Inflammatory macrophage treated with lipopolysaccharide for 4 hours (primary cell): ENCODE measurements at regions not wholly inside any gene's neighbourhood (a gene's known extent, or its start where the extent isn't known, plus 50 kb on each side); places are given as distances from the start of the nearest gene placed in this dataset.

Experiments
- DNase-seq: peaks from one replicate; pipeline ENCODE4 v3.0.0-alpha.2; 2020

DNA sequence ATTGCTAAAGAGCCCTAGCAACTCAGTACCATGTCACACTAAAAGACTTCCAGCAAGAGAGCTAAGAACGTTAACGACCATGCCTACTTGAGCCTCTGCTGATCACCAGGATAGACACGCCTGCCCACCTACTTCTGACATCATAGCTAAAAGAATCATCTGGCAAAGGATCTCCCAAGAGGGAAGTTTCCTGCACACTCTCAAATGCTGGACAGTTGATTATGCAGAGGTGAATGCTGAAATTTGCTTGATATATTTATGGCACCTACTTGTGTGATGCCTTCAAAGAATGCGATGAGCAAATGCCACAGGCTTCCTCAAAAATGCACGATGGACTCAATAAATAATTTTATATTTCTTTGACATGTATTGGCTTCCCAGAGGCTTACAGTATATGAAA is 113.6 kb downstream of the GALC start:
- DNase-seq: no peak

DNA sequence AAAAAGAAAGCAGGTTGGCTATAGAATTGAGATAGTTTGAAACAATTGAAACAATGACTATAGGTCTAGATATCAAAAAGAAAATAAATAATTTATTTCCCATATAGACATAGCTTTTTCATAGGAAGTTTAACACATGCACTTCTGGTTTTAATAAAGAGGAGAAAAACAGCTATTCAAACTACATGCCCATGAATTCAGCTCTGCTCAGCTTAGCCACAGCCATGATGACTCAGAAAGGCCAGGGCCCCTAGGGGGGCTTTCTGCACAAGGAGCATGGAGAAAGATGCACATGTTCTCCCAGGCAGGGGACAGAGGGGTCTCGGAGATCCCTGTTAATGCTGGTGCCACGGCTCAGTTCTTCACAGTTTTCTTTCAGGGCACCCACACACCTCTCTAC is 114.0 kb downstream of the GALC start:
- DNase-seq: no peak

DNA sequence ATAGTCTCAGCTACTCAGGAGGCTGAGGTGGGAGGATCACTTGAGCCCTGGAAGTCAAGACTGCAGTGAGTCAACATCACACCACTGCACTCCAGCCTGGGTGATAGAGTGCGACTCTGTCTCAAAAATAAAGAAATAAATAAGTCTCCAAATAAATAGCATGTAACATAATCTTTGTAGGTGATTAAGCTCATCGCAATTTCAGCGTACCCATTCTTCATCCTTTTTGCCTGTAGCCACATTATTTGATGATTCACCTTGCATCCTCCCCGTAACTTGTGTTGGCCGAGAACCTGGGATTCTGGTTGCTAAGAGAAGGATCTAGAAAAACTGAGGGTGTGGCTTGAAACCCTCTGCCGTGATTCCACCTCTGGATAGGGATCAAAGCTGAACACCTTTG is 115.1 kb downstream of the GALC start:
- no peak for DNase-seq

DNA sequence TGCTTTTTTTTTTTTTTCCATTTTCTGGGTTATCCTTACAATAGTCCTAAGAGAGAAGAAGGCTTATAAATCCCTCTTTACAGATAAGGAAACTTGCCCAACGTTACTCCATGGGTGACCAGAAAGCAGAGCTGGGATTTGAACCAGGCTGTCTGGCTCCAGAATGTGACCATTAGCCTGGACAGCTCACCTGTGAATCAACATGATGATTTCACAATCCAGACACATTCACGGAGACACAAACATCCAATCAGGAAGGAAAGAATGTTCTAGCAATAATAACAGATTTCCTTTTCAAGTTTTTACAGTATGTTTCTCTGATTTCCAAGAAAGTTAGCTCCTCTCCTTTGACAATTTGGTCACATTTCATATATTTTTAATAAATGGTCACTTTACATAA is 118.3 kb downstream of the GALC start:
- DNase-seq: no peak

DNA sequence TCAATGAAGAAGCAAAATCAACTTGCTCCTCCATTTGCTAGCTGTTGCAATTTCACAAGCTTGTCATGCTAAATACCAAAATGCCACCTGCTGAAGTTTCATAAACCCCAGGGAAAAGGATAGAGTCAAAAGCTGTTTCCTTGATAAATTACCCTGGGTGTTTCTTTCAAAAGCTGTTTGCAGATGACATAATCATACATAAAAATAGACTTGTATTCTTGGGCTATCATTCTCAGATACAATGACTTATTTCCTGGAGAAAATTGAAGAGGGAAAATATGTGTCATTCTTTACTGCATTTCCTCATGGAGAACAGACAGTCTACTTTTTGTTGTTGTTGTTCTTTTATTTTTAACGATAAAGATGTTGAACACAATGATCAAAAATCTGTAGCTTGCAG is 119.2 kb downstream of the GALC start:
- DNase-seq: no peak

DNA sequence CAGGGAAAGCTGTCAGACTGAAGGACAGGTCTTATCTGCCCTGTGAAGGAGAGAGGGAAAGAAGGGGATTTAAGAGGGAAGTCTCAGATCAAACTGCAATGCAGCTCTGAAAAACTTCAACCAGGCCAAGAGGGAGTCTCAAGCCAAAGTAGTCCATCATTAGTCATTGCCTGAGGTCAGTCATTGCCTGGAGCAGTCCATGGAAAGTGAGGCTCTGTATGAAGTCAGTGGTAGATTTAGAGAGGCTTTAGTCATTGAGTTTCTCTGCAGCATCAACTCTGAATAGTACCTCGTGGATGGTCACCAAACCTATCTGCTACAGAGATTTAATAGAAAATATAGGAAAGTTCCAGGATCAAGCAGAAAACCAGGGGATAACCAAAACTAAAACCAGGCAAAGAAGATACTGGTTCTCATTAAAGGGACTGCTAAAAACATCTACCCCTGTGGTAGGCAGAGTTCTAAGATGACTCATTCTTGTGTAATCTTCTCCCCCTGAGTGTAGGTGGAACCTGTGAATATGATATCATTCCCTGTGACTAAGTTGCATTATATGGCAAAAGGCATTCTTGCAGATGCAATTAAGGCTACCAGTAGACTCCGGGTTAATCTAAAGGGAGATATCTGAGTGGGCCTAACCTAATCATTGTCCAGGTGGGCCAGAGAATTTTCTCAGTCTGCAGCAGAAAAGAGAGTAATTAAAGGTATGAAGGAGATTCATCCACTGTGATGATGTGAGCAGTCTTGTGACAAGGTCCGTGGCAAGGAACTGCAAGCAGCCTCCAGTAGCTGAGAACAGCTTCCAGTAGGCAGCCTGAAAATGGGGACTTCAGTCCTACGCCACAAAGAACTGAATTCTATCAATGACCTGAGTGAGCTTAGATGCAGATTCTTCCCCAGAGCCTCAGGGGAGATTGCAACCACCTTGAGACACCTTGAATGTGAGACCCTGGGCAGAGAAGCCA is 123.1 kb downstream of the GALC start:
- DNase-seq: peak; percentile 23

DNA sequence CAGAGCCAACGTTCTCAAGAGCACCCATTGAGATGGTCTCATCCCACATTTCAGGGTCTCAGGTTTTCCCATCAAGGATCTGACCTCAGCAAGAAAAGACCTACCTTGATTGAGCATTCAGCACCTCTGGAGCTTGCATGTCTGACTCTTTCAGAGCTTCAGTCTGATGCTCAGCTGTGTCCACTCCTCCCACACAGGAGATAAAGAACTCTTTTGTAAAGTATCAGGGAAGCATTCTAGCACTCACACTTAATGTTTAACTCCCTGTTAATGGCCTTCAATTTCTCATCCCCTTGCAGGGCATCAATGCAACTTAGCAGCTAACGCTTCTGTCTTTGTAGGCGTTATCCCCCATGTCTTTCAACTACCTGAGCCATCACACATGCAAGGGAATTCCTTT is 124.1 kb downstream of the GALC start:
- DNase-seq: no peak

DNA sequence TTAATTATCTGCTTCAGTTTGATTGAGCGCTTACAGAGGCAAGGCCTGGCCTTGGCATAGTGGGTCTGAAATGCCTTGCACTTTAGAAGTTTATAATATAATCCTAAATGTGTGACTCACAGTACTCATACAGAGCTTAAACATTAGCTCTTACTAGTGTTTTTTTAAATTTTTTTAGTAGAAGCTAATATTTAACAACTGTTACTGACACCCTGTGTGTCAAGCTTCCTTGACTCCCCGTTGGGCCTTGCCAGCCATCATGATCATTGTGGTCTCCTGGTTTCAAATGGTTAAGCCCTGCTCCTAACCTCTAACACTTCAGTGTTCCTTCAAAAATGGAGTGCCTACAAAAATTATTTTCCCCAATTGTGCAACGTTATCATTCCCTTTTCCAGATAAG is 126.9 kb downstream of the GALC start:
- DNase-seq: no peak

DNA sequence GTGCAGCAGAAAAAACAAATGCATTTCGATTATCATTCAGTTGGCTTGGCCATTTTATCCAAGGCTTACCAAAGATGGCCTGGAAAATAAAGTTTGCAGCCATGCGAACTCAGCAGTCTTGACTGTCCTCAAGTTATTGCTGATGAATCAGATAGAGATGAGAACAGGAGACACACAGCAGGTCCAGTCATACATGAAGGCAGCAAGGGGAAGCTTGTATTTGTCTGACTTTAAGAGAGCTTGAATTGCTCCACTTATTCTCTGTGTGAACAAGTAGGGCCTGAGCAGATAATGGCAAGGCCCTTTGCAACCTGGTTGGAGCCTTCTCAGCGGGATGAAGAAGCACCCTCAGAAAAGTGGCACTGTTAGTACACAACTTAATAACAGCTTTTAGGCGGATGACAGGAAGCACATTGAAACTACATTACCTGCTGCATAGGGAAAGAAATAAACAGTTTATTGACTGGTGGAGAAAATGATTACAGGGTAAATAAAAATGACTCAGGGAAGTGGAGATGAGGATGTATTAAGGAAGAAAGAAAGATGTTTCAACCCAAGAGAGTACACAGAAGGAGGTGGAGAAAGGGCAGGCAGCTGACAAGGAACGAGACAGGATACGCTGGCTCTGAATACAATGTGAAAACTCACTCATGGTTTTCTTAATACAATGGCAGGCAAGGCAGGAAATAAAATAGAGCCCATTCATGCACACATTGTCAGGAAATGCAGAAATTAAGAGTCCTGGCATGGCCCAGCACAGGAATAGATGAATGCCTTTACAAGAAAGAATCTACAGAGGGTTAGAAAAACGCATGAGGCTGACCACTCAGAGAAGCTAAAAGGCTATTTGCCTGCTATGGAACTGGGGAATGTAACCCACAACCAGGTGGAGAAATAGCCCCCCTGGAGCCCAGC is 128.4 kb downstream of the GALC start:
- DNase-seq: no peak

DNA sequence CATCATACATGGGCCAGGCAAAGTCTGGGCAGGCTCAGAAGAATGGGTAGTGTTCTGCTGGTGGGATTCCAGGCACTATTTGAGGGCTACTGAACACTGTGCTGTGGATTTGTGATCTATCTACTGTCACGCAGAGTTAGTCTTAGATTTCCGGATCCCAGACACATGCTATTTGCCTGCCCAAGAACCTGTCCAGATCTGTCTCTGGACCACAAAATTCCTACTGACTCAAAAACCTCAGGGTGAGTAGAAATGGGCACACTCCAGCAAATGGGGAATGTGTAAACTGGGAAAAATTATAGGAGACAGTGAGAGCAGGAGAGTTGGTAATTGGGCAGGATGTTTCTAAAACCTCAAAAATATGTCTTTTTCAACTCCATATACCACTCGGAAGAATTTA is 129.9 kb downstream of the GALC start:
- DNase-seq: no peak

DNA sequence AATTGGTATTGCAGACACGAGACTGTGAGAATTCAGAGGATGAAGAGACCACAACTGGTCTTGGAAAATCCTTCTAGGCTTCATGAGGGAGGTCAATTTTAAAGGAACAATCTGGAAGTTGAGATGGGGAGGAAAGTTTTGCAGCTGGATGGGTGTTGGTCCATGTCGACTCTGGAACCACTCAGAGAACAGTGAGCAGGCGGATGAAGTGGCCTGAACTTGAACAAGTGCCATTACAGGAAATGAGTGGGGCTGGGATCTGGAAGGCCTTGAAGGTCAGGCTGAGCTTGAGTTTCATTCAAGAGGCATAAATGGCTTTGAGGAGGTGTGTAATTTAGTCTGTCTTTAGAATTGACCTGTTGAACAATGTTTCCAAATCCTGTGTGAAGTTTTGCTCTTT is 140.9 kb downstream of the GALC start:
- no peak for DNase-seq

DNA sequence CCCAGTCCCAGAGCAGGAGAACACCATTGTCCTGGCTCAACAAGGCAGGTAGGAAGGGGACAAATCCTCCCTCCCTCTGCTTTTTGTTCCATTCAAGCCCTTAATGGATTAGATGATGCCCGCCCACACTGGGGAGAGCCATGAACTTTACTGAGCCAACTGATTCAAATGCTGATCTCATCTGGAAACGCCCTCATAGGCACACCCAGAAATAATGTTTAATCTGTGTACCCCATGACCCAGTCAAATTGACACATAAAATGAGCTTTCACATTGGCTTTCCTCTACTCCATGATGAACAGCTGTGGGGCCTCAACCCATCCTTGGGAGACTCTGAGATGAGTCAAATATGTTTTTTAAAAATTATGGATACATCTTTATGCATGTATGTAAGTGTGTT is 141.8 kb downstream of the GALC start:
- DNase-seq: no peak

DNA sequence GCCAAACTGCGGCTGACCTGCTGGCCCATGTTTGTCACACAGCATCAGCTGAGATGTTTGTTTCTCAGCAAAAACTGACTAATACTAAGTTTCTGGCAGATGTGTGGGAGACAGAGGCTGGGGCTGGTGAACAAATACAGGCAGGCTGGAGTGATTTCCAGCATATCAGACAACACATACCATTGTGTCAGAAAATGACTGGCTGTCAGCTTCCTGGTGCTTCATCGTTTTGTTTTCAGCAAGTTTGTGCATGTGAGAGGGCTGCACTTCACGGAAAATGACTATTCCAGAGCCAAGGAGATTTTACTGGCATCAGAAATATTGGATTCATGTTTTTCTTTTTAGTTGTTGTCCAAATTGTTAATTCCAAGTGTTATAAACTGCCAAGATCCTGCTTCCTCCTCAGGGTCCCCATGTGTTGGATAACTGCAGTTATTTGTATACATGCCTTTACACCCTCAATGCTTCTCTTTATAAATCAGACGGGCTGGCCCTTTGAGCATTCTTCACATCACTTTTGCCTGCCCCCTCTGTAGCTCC is 145.7 kb downstream of the GALC start:
- DNase-seq: no peak

DNA sequence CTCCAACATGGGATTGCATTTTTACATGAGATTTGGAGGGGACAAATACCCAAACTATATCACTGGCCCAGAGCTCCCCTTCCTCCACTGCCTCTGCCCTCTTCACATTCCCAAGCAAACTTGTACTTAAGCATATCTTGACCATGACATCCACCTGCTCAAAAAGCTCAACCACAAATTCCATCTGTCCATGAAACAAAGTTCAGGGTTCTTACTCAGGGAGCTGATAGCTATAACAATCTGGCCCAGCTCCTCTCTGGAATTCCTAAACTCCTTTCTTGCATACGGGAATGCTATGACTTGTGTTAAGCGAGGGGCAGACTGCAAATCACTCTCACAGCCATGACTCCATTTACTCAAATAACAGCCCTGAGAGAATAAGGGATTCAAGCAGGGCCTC is 152.1 kb downstream of the GALC start:
- no peak for DNase-seq

DNA sequence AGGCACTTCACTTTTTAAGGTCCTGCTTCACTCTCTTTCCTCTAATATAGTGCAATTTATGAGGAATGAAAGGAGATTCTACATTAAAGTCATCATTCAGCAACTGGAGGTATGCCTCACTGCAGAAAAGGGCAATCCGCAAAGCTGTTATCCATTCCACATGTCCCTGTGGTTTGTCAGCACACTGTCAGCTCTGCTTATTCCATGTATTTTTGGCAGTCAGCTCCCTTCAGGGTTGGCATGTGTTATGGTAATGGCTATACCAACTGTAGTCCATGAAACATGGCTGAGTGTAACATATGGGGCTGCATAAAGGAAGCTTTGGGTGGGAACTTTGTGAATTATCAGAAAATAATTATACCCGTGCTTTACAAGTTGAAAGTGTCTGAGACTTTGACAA is 154.1 kb downstream of the GALC start:
- no peak for DNase-seq

DNA sequence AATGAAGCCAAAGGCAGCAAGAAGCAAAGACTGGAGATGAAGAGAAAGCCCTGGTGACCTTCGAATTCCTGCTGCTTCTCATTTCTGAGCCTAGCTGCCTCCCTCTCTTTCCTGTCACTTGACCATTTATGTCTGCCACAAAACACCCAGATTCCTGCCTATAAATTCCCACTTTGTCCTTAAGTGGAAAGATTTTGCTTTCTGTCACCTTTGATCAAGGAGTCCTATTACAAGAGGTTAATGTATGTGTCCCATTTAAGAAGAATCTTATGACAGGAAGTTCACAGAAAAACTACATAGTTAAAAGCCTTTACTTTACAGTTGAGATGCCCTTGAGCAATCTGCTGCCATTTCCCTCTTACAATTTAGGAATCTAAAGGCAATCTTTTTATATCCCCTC is 155.7 kb downstream of the GALC start:
- DNase-seq: no peak

DNA sequence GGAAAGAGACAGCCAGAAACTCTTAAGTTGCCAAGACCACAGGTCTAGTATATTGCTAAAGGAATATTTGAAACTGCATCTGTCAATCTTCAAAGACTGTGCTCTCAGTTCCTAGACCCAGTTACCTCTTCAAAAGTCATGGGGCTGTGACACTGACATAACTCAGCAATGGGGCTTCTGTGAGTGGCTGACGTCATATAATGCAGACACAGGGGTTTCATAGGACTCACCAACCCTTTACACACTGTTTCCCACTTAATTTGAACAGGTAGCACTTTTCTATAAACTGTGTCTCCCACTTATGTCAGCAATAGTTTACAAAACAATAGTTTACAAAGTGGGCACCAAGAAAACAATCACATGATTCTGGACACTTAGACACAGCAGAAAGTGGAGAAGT is 158.4 kb downstream of the GALC start:
- no peak for DNase-seq

DNA sequence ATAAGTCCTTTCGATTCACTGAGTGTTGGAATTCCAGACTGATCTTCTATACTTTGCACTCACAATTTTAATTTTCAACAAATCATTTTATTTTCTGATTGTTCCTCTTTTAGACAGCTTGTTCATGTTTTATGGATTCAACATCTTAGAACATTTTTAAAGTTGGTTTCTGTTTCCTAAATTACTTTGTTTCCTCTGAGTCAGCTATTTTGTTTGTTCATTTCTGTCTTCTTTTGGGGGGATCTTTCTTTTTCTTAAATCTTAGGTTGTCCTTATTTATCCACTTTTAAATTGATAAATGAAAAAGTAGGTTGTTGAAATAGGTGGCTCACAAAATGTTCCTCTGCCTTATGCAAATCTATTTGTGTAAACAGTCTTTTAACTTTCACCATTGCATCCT is 160.0 kb downstream of the GALC start:
- DNase-seq: no peak

DNA sequence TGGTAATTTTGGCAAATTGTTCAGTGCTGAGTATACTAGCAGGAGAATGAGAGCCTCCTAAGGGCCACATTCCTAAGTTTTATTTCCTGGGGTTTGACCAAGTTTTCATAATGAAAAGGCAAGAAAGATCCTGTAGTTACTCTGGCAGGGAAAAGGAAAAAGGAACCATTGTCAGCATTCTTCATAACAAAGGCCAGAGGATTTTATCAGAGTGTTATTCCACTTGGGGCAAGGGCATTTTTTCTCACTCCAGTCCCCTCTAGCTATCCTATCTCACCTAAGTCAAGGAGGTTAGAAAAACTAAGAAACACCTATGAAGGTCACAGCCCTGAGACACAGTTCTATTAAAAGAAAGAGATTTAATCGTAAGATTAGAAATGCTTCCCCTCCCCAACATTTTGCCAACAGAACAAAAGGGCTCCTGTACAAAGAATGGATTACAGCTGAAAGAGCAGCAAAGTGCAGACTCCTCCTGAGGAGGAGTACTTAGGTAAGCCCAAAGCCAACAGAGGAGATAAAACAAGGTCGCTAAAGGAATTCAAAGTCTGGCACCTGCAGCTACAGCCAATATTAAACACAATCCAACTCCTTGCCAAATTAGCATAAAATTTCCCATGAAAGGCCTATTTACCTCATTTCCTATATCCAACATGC is 162.4 kb downstream of the GALC start:
- DNase-seq: no peak

DNA sequence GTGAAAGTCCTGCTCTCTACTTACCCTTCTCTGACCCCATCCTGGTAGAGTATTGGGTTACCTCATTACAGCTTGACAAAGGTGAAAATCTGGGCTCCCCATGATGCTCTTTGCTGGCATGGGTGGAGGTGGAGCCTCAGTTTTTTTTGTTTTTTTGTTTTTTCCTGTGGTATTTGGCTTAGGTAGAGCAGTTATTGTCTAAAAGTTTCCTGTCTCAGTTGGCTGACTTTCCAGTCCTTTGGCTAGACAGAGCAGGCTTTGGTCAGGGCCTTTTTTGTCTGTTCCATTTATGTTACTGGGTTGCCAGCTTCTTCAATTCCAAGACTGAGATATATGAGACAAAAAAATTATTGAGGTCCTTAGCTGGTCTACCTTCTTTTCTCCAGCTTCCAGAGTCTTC is 163.4 kb downstream of the GALC start:
- DNase-seq: no peak

DNA sequence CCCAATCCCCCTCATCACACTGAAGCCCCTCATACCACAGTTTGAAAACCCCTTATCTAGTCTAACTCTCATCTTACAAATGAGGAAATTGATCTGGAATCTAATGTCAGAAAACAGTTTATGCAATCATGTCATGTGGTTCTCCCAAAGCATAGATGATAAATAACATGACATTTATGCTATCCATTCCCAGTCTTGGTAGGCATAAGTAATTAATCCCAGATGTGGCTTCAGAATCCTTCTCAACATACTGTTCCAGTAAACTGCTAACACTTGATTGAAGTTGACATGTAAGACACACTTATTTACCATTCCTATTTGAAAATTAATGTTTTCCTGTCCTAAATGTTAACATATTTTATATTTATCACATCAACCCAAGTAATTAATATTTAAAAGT is 168.7 kb downstream of the GALC start:
- DNase-seq: no peak

DNA sequence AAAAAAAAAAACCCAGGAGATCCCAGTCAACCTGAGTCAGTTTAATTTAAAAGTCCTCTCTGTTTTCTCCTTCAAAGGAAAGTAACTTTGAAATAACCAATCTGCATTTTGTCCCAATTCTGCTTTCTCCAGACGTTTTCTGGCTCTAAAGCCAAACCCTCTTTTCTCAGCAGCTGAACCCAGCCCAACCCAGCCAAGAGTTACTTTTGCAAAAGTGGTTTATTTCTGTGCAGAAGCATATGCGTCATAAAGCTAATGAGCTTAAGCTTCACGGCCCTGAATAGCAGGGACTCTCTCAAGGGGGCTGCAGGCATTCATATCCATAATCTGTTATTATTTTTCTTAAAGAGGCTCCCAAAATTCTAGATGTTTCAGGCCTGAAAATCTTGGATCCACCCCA is 176.6 kb downstream of the GALC start:
- DNase-seq: no peak

DNA sequence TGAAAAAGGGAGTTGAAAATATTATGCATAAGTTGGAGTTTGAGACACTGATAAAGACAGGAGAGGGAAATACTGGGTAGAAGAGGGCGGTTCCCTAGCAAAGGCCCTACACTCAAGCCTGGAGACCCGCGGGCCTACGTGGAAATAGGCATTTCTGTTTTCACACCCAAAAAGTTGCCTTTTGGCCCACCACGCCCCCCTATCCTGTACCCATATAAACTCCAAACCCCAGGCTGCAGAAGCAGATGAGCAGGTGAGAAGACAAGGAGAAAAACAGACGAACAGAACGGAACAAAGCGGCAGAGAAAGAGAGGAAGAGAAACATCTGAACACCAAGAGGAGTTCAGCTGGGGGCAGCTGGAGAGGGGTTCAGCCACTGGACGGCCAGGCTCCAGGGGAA is 177.9 kb downstream of the GALC start:
- DNase-seq: no peak
